Upper lobe of left lung (tissue), 6 donors: ENCODE measurements at regions not wholly inside any gene's neighbourhood (a gene's known extent, or its start where the extent isn't known, plus 50 kb on each side); places are given as distances from the start of the nearest gene placed in this dataset.

Experiments
- ATAC-seq, 2 donors: fragments of 200-7000 bp; cut with Tn5 transposase; one replicate each; pipeline ENCODE4 v1.9.1; 2022; ENCODE audit warnings: mild to moderate bottlenecking in 2 of 2, moderate library complexity in 2 of 2; ENCODE audit not compliant: low FRiP score in 2 of 2
- DNase-seq, 2 donors: peaks; one replicate each; pipeline ENCODE4 v3.0.0-alpha.2; 2019 to 2020
- H3K27ac ChIP-seq, 4 donors: fragments of 200-600 bp; sonication (generic); one replicate each; pipeline ENCODE4 v1.5.1; 2016 to 2019
- H3K27me3 ChIP-seq, 4 donors: fragments of 200-600 bp; sonication (generic); one replicate each; pipeline ENCODE4 v1.5.1; 2017 to 2019
- H3K36me3 ChIP-seq, 4 donors: fragments of 200-600 bp; sonication (generic); one replicate each; pipeline ENCODE4 v1.5.1; 2016 to 2019
- H3K4me1 ChIP-seq, 4 donors: fragments of 200-600 bp; sonication (generic); one replicate each; pipeline ENCODE4 v1.5.1; 2018 to 2019
- H3K4me3 ChIP-seq, 4 donors: fragments of 200-600 bp; sonication (generic); one replicate each; pipeline ENCODE4 v1.5.1; 2017 to 2019; ENCODE audit warnings: mild to moderate bottlenecking in 2 of 4, moderate library complexity in 1 of 4
- H3K9me3 ChIP-seq, 4 donors: fragments of 200-600 bp; sonication (generic); one replicate each; pipeline ENCODE4 v1.5.1; 2018 to 2019
- EP300 ChIP-seq, 4 donors: sonication (generic); formaldehyde crosslinking; IDR thresholded peaks; one replicate each; pipeline ENCODE4 v1.5.1; 2017; ENCODE audit warnings: antibody characterized with exemption in 4 of 4, control low read depth in 2 of 4
- POLR2A ChIP-seq, 4 donors: fragments of 450-650 bp; IDR thresholded peaks; one replicate each; pipeline ENCODE4 v1.5.1; 2016 to 2017; ENCODE audit warnings: antibody characterized with exemption in 4 of 4, mild to moderate bottlenecking in 2 of 4
- POLR2AphosphoS5 ChIP-seq, 2 donors: sonication (generic); formaldehyde crosslinking; IDR thresholded peaks; one replicate each; pipeline ENCODE4 v1.5.1; 2017; ENCODE audit warnings: antibody characterized with exemption in 2 of 2
- WGBS, 2 donors: methylation state at CpG; one replicate each; pipeline ENCODE4 v1.1.5; 2017 to 2018; 5-methylcytosine and 5-hydroxymethylcytosine counted together
- TF ChIP-seq, protein P1 (sequence below), 6 experiments: fragments of 450-650 bp in 4 of 6; fragments of 200-600 bp in 2 of 6; sonication (generic) in 2 of 6; IDR thresholded peaks; one replicate each; pipeline ENCODE4 v1.5.1; 2016 to 2019; ENCODE audit warnings: antibody characterized with exemption in 6 of 6
- donor health status: DM: no; HTN: no; CAD: no; lungs with moderate emphysema.
- donor health status: DM: no; HTN: yes; CAD: no; lungs with severe emphysema.

DNA sequence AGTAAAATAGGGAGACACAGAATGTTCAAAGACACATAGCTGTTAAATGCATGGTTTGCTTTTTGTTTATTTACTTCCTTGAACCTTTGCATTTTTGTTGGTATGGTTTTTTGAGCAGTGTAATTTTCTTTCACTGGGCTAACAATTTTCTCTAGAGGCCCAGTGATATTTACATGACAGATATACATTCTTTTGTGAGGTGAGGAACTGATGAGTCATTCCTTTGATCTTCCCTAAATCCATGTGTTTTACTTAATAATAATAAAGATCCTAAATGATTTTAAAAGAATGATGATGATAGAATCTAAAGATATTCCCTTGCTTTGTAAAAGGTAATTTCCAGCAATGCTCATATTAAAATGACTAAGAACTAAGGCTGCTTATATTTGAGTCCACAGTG, 188.5 kb upstream of the ANK3 start:
- no peak for TF ChIP-seq POLR2A (IDR thresholded peaks at IDR 0.05)
- no peak for TF ChIP-seq POLR2AphosphoS5 (IDR thresholded peaks at IDR 0.05)
- no peak for TF ChIP-seq EP300 (IDR thresholded peaks at IDR 0.05)
- TF ChIP-seq, protein P1, sequence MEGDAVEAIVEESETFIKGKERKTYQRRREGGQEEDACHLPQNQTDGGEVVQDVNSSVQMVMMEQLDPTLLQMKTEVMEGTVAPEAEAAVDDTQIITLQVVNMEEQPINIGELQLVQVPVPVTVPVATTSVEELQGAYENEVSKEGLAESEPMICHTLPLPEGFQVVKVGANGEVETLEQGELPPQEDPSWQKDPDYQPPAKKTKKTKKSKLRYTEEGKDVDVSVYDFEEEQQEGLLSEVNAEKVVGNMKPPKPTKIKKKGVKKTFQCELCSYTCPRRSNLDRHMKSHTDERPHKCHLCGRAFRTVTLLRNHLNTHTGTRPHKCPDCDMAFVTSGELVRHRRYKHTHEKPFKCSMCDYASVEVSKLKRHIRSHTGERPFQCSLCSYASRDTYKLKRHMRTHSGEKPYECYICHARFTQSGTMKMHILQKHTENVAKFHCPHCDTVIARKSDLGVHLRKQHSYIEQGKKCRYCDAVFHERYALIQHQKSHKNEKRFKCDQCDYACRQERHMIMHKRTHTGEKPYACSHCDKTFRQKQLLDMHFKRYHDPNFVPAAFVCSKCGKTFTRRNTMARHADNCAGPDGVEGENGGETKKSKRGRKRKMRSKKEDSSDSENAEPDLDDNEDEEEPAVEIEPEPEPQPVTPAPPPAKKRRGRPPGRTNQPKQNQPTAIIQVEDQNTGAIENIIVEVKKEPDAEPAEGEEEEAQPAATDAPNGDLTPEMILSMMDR (IDR thresholded peaks at IDR 0.05), result no peak
- Histone ChIP-seq H3K36me3 (no peaks in the 10 kb centered on the region), H3K4me1 (peaks cover 0 to 6% (median 2%) of the 10 kb centered on the region in 4 donors), H3K4me3 (no peak overlapping the region), H3K27me3 (no peaks in the 10 kb centered on the region), H3K27ac (no peak overlapping the region), H3K9me3 (no peaks in the 10 kb centered on the region)
- ATAC-seq, result no peak
- DNase-seq, result no peak

GRCh38 chr10:60576130-60577069, 186.7 kb upstream of the ANK3 start:
- WGBS, 2 donors, result 41% methylated on average over 6 of the region's 6 CpGs
- TF ChIP-seq, protein P1 (IDR thresholded peaks at IDR 0.05), result no peak
- no peak for TF ChIP-seq POLR2AphosphoS5 (IDR thresholded peaks at IDR 0.05)
- no peak for TF ChIP-seq EP300 (IDR thresholded peaks at IDR 0.05)
- no peak for TF ChIP-seq POLR2A (IDR thresholded peaks at IDR 0.05)
- H3K27me3 ChIP-seq, result no peaks in the 10 kb centered on the region
- DNase-seq (no peak), ATAC-seq (no peak)
- peaks cover 4 to 9% (median 6%) of the 10 kb centered on the region in 4 donors for H3K4me1 ChIP-seq
- H3K36me3 ChIP-seq, result no peaks in the 10 kb centered on the region
- H3K27ac ChIP-seq, result no peak overlapping the region
- H3K9me3 ChIP-seq, result no peaks in the 10 kb centered on the region
- H3K4me3 ChIP-seq, result no peak overlapping the region

DNA sequence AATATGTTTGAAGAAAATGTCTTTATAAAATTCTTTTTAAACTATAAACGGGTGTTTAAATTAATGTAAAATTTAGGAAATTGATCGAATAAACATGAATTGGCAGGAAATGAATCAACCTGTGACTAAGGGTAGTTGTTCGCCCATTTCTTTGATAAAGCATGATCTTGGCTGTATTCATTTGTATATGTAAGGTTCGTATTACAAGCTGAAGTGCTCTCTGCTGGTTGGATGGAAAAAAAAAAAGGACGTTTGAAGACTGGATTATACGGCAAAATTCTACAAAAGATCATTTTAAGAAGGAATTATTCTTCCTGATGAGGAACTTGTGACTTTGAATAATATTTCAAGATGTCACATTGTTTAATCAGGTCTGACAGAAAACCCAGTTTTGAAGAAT, 185.4 kb upstream of the ANK3 start:
- TF ChIP-seq EP300 (IDR thresholded peaks at IDR 0.05), result no peak
- TF ChIP-seq POLR2AphosphoS5 (IDR thresholded peaks at IDR 0.05), result no peak
- Histone ChIP-seq H3K36me3 (no peaks in the 10 kb centered on the region), H3K4me1 (peaks cover 4 to 9% (median 6%) of the 10 kb centered on the region in 4 donors), H3K9me3 (no peaks in the 10 kb centered on the region), H3K4me3 (no peak overlapping the region), H3K27me3 (no peaks in the 10 kb centered on the region), H3K27ac (no peak overlapping the region)
- WGBS, 2 donors, result 83 to 90% methylated on average over 6 of the region's 6 CpGs
- ATAC-seq, result no peak
- no peak for DNase-seq

GRCh38 chr10:60574388-60574787, 184.7 kb upstream of the ANK3 start:
- no peaks in the 10 kb centered on the region for H3K27me3 ChIP-seq
- no peak for TF ChIP-seq EP300 (IDR thresholded peaks at IDR 0.05)
- peaks cover 4 to 9% (median 6%) of the 10 kb centered on the region in 4 donors for H3K4me1 ChIP-seq
- no peak for ATAC-seq
- H3K27ac ChIP-seq, result no peak overlapping the region
- WGBS, 2 donors, result 93 to 98% methylated on average over 4 of the region's 4 CpGs
- H3K9me3 ChIP-seq, result no peaks in the 10 kb centered on the region
- DNase-seq, result no peak
- H3K36me3 ChIP-seq, result no peaks in the 10 kb centered on the region
- H3K4me3 ChIP-seq, result no peak overlapping the region

DNA sequence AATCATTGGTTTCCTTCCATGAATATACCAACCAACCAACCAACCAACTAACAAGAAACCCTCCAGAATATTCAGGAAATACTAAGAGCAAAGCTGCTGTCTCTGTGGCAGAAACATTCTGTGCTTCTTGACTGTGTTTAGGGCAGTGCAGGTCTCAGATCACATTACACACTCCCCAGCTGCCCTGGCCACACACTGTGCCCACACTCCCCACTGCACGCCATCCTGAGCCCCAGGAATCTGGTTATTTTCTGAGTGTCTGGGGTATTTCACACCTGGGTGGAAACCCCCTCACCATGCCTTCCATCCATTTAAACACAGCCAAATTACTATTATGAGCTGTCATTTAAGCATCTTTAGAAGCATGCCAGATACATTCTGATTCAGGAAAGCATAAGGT, 183.7 kb upstream of the ANK3 start:
- no peaks in the 10 kb centered on the region for H3K27me3 ChIP-seq
- H3K9me3 ChIP-seq, result no peaks in the 10 kb centered on the region
- no peak overlapping the region for H3K4me3 ChIP-seq
- 75 to 79% methylated on average over 1 of the region's 1 CpG for WGBS, 2 donors
- H3K36me3 ChIP-seq, result no peaks in the 10 kb centered on the region
- no peak for TF ChIP-seq POLR2AphosphoS5 (IDR thresholded peaks at IDR 0.05)
- no peak for TF ChIP-seq POLR2A (IDR thresholded peaks at IDR 0.05)
- no peak for TF ChIP-seq EP300 (IDR thresholded peaks at IDR 0.05)
- TF ChIP-seq, protein P1 (IDR thresholded peaks at IDR 0.05), result no peak
- no peak overlapping the region for H3K27ac ChIP-seq
- peaks cover 4 to 9% (median 6%) of the 10 kb centered on the region in 4 donors for H3K4me1 ChIP-seq
- no peak for ATAC-seq
- DNase-seq, result no peak
